Panc1 (cell line): ENCODE measurements at regions not wholly inside any gene's neighbourhood (a gene's known extent, or its start where the extent isn't known, plus 50 kb on each side); places are given as distances from the start of the nearest gene placed in this dataset.

Experiments
- ATAC-seq: fragments of 200-7000 bp; cut with Tn5 transposase; 2 replicates; pipeline ENCODE4 v1.9.1; 2020; ENCODE audit warnings: mild to moderate bottlenecking, moderate library complexity
- BruUV-seq: library from RNA; stranded (reverse); fragments of 400-500 nt; replicated peaks from 2 replicates; lab custom pipeline; 2021; lab: Mats Ljungman, UMichigan
- CTCF ChIA-PET: fragments of 300-600 bp; sonication (Branson Sonifier 250); formaldehyde crosslinking; loops from one replicate; lab custom pipeline; 2022; ENCODE audit warnings: antibody characterized with exemption; lab: Charles Lee
- POLR2A ChIA-PET: fragments of 300-600 bp; sonication (Branson Sonifier 250); formaldehyde crosslinking; loops from one replicate; lab custom pipeline; 2022; ENCODE audit warnings: antibody characterized with exemption; lab: Charles Lee
- DNase-seq: peaks from one replicate; pipeline ENCODE4 v3.0.0-alpha.2; 2010; ENCODE audit warnings: low read depth, low spot score
- H3K27ac ChIP-seq: 2 replicates; pipeline ENCODE4 v1.5.1; 2011; ENCODE audit warnings: mild to moderate bottlenecking, low read length, inconsistent platforms
- H3K27me3 ChIP-seq: fragments of 200-500 bp; sonication (Bioruptor generic); 2 replicates; pipeline ENCODE4 v1.6.0; 2014; ENCODE audit warnings: low read length, inconsistent platforms; ENCODE audit not compliant: control insufficient read depth, insufficient read depth
- H3K36me3 ChIP-seq: fragments of 200-500 bp; sonication (Bioruptor generic); 2 replicates; pipeline ENCODE4 v1.5.1; 2014; ENCODE audit warnings: inconsistent platforms, mild to moderate bottlenecking, low read length, moderate library complexity; ENCODE audit not compliant: control insufficient read depth, insufficient read depth
- H3K4me1 ChIP-seq: 2 replicates; pipeline ENCODE4 v1.5.1; 2011; ENCODE audit warnings: inconsistent platforms, mild to moderate bottlenecking, low read length, moderate library complexity; ENCODE audit not compliant: control insufficient read depth, insufficient read depth
- H3K4me3 ChIP-seq, 2 experiments: 2 replicates each; pipeline ENCODE4 v1.5.1; 2011 to 2012; ENCODE audit warnings: low read depth in 2 of 2, low read length in 2 of 2, mild to moderate bottlenecking in 2 of 2, inconsistent platforms in 1 of 2, moderate library complexity in 1 of 2
- H3K9me3 ChIP-seq: fragments of 200-500 bp; sonication (Bioruptor generic); 2 replicates; pipeline ENCODE4 v1.5.1; 2014; ENCODE audit warnings: low read depth, mild to moderate bottlenecking, inconsistent platforms, low read length, moderate library complexity; ENCODE audit not compliant: control insufficient read depth, insufficient read depth
- CTCF ChIP-seq: fragments of 450-650 bp; IDR thresholded peaks from 2 replicates; pipeline ENCODE4 v1.5.1; 2017; ENCODE audit warnings: mild to moderate bottlenecking
- POLR2AphosphoS5 ChIP-seq: IDR thresholded peaks from 2 replicates; pipeline ENCODE4 v1.6.1; 2012; ENCODE audit warnings: mild to moderate bottlenecking, low read depth, low read length, moderate library complexity
- REST ChIP-seq, 2 experiments: IDR thresholded peaks; 2 replicates each; pipeline ENCODE4 v1.6.1; 2011 to 2012; ENCODE audit warnings: low read depth in 2 of 2, control low read depth in 1 of 2, low read length in 1 of 2, mild to moderate bottlenecking in 1 of 2, moderate library complexity in 1 of 2; ENCODE audit not compliant: insufficient read depth in 1 of 2
- SIN3A ChIP-seq: IDR thresholded peaks from 2 replicates; pipeline ENCODE4 v1.6.1; 2012; ENCODE audit warnings: low read depth, mild to moderate bottlenecking, low read length, moderate library complexity, borderline replicate concordance; ENCODE audit not compliant: insufficient read depth
- TCF7L2 ChIP-seq: IDR thresholded peaks from 2 replicates; pipeline ENCODE4 v1.6.1; 2011; ENCODE audit warnings: mild to moderate bottlenecking, low read depth, low read length, inconsistent platforms
- in situ Hi-C: cut with HindIII; loops from 2 replicates; pipeline ENCODE4 v1.10.0; 2016; ENCODE audit warnings: low sequenced_read_pairs, low pct_unique_long_range_greater_than_20kb
- intact Hi-C: fragments of 100-400 bp; cut with micrococcal nuclease; formaldehyde crosslinking; loops from one replicate; pipeline ENCODE4 v1.10.0; 2022; ENCODE audit not compliant: unreplicated experiment

- H3K36me3 ChIP-seq, result no peaks in the 10 kb centered on the region
- no TSS peak for BruUV-seq
- POLR2A ChIA-PET, result no interaction called here
- in situ Hi-C loops, result no loop called here
- H3K4me1 ChIP-seq, result no peaks in the 10 kb centered on the region
- peak; percentile 58 for TF ChIP-seq CTCF
- TF ChIP-seq REST (IDR thresholded peaks at IDR 0.05; ENCODE audit: insufficient read depth in 1 of 2, low read depth in 2 of 2, low read length in 1 of 2), result no peak
- no peak for TF ChIP-seq POLR2AphosphoS5
- no peak for TF ChIP-seq SIN3A
- TF ChIP-seq TCF7L2, result no peak
- peaks cover 2% of the 10 kb centered on the region; the same call in 1 of the 2 replicates for H3K27me3 ChIP-seq
- ATAC-seq (no peak), DNase-seq (no peak)
- H3K4me3 ChIP-seq, result no peak overlapping the region
- H3K27ac ChIP-seq, result no peak overlapping the region
- no peaks in the 10 kb centered on the region for H3K9me3 ChIP-seq
- intact Hi-C loops, result loop anchor here (10.0 kb wide), 1 partner anchor 574 kb away; no protein-coding TSS in a partner anchor
- CTCF ChIA-PET, result no interaction called here
These were observed 199.1 kb downstream of the ERMARD start for GRCh38 chr6:169950558-169950957.

- Histone ChIP-seq H3K27ac (no peak overlapping the region), H3K4me1 (no peaks in the 10 kb centered on the region), H3K9me3 (no peaks in the 10 kb centered on the region), H3K27me3 (peaks cover 2% of the 10 kb centered on the region), H3K36me3 (no peaks in the 10 kb centered on the region), H3K4me3 (no peak overlapping the region)
- DNase-seq (no peak), ATAC-seq (no peak)
- ChIA-PET CTCF (no interaction called here), POLR2A (no interaction called here)
- TF ChIP-seq CTCF, result no peak
- no peak for TF ChIP-seq TCF7L2
- no peak for TF ChIP-seq POLR2AphosphoS5
- TF ChIP-seq REST (IDR thresholded peaks at IDR 0.05; ENCODE audit: insufficient read depth in 1 of 2, low read depth in 2 of 2, low read length in 1 of 2), result no peak
- TF ChIP-seq SIN3A, result no peak
- in situ Hi-C loops, result no loop called here
- intact Hi-C loops, result loop anchor here (10.0 kb wide), 1 partner anchor 575 kb away; no protein-coding TSS in a partner anchor
- BruUV-seq, result no TSS peak
These were observed 198.2 kb downstream of the ERMARD start for GRCh38 chr6:169949511-169950097.
